Right atrium auricular region (tissue), 2 donors: ENCODE measurements at regions not wholly inside any gene's neighbourhood (a gene's known extent, or its start where the extent isn't known, plus 50 kb on each side); places are given as distances from the start of the nearest gene placed in this dataset.

Experiments
- DNase-seq: peaks from one replicate; pipeline ENCODE4 v3.0.0-alpha.2; 2019; ENCODE audit warnings: low spot score
- H3K27ac ChIP-seq, 2 donors: fragments of 200-600 bp; sonication (generic); 1 replicate in 1 of 2; 2 replicates in 1 of 2; pipeline ENCODE4 v1.5.1; 2016 to 2019
- H3K27me3 ChIP-seq, 2 donors: fragments of 200-600 bp; sonication (generic); one replicate each; pipeline versions ENCODE4 v1.5.1 to v1.6.0; 2017 to 2019
- H3K36me3 ChIP-seq: fragments of 200-600 bp; sonication (generic); one replicate; pipeline ENCODE4 v1.5.1; 2016
- H3K4me1 ChIP-seq, 2 donors: fragments of 200-600 bp; sonication (generic); one replicate each; pipeline versions ENCODE4 v1.5.1 to v1.6.0; 2017 to 2019
- H3K4me3 ChIP-seq, 2 donors: fragments of 200-600 bp; sonication (generic); 1 replicate in 1 of 2; 2 replicates in 1 of 2; pipeline ENCODE4 v1.5.1; 2017 to 2019; ENCODE audit warnings: mild to moderate bottlenecking in 1 of 2, moderate library complexity in 1 of 2
- H3K9me3 ChIP-seq, 2 donors: fragments of 200-600 bp; sonication (generic); one replicate each; pipeline ENCODE4 v1.5.1; 2019
- CTCF ChIP-seq, 2 donors: fragments of 200-600 bp; sonication (generic); IDR thresholded peaks; one replicate each; pipeline ENCODE4 v1.5.1; 2019; ENCODE audit warnings: antibody characterized with exemption in 2 of 2

- Histone ChIP-seq H3K9me3 (no peaks in the 10 kb centered on the region), H3K4me3 (no peak overlapping the region), H3K36me3 (no peaks in the 10 kb centered on the region), H3K4me1 (no peaks in the 10 kb centered on the region), H3K27ac (no peak overlapping the region), H3K27me3 (no peaks in the 10 kb centered on the region)
- no peak for DNase-seq
- TF ChIP-seq CTCF (IDR thresholded peaks at IDR 0.05) = no peak
These were observed 333.9 kb upstream of the CDH11 start for GRCh38 chr16:65455761-65456160.

- DNase-seq = no peak
- TF ChIP-seq CTCF (IDR thresholded peaks at IDR 0.05) = no peak
- no peaks in the 10 kb centered on the region for H3K4me1 ChIP-seq
- no peak overlapping the region for H3K27ac ChIP-seq
- H3K36me3 ChIP-seq = no peaks in the 10 kb centered on the region
- no peak overlapping the region for H3K4me3 ChIP-seq
- H3K9me3 ChIP-seq = peaks cover 0 to 8% of the 10 kb centered on the region in 2 donors
- no peaks in the 10 kb centered on the region for H3K27me3 ChIP-seq
These were observed 331.8 kb upstream of the CDH11 start for GRCh38 chr16:65453646-65454045.

DNA sequence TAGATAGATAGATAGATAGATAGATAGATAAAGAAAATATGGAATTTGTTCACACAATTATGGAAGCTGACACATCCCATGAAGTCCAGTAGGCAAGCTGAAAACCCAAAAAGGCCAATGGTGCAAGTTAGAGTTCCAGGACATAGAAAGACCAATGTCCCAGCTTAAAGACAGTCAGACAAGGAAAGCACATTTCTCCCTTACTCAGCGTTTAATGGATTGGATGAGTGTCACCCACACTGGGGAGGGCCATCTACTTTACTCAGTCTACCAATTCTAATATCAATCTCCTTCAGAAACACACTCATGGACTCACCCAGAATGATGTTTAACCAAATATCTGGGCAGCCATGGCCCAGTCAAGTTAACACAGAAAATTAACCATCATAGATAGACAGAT lies 327.7 kb upstream of the CDH11 start:
- Histone ChIP-seq H3K27me3 (no peaks in the 10 kb centered on the region), H3K9me3 (peaks cover 0 to 8% of the 10 kb centered on the region in 2 donors), H3K4me1 (no peaks in the 10 kb centered on the region), H3K36me3 (no peaks in the 10 kb centered on the region), H3K4me3 (no peak overlapping the region), H3K27ac (no peak overlapping the region)
- DNase-seq = no peak
- TF ChIP-seq CTCF (IDR thresholded peaks at IDR 0.05) = no peak

- TF ChIP-seq CTCF (IDR thresholded peaks at IDR 0.05) = no peak
- DNase-seq = no peak
- H3K27ac ChIP-seq = no peak overlapping the region
These were observed 324.6 kb upstream of the CDH11 start for GRCh38 chr16:65446427-65446826.

GRCh38 chr16:65445313-65446260 lies 323.7 kb upstream of the CDH11 start:
- no peaks in the 10 kb centered on the region for H3K4me1 ChIP-seq
- no peaks in the 10 kb centered on the region for H3K36me3 ChIP-seq
- peaks cover 0 to 8% of the 10 kb centered on the region in 2 donors for H3K9me3 ChIP-seq
- H3K27ac ChIP-seq = no peak overlapping the region
- H3K27me3 ChIP-seq = no peaks in the 10 kb centered on the region
- H3K4me3 ChIP-seq = no peak overlapping the region
- DNase-seq = no peak
- no peak for TF ChIP-seq CTCF (IDR thresholded peaks at IDR 0.05)

More at GRCh38 chr16:65446427-65446826, 324.6 kb upstream of the CDH11 start:
- no peaks in the 10 kb centered on the region for H3K27me3 ChIP-seq
- H3K9me3 ChIP-seq = peaks cover 0 to 8% of the 10 kb centered on the region in 2 donors
- no peak overlapping the region for H3K4me3 ChIP-seq
- no peaks in the 10 kb centered on the region for H3K36me3 ChIP-seq
- H3K4me1 ChIP-seq = no peaks in the 10 kb centered on the region
